H9 (cell line): ENCODE measurements at regions not wholly inside any gene's neighbourhood (a gene's known extent, or its start where the extent isn't known, plus 50 kb on each side); places are given as distances from the start of the nearest gene placed in this dataset.

Source experiments
- DNase-seq: peaks from one replicate; pipeline ENCODE4 v3.0.0-alpha.2; 2017
- H2AFZ ChIP-seq: one replicate; pipeline ENCODE4 v1.6.1; 2013; ENCODE audit warnings: mild to moderate bottlenecking, low read length, control low read depth, moderate library complexity
- H2AK5ac ChIP-seq: 2 replicates; pipeline ENCODE4 v1.6.1; 2013; ENCODE audit warnings: low read length, control low read depth, mixed read lengths; ENCODE audit not compliant: insufficient read length
- H2BK120ac ChIP-seq: one replicate; pipeline ENCODE4 v1.6.1; 2013; ENCODE audit warnings: low read depth, mild to moderate bottlenecking, low read length, control low read depth, inconsistent platforms; ENCODE audit not compliant: poor library complexity, severe bottlenecking
- H2BK12ac ChIP-seq: 2 replicates; pipeline ENCODE4 v1.6.1; 2013; ENCODE audit warnings: low read length, control low read depth, mixed read lengths, low read depth; ENCODE audit not compliant: insufficient read length
- H2BK15ac ChIP-seq: 2 replicates; pipeline ENCODE4 v1.6.1; 2013; ENCODE audit warnings: low read depth, low read length, control low read depth
- H2BK20ac ChIP-seq: one replicate; pipeline ENCODE4 v1.6.1; 2013; ENCODE audit warnings: low read depth, mild to moderate bottlenecking, low read length, control low read depth, inconsistent platforms; ENCODE audit not compliant: poor library complexity, severe bottlenecking
- H2BK5ac ChIP-seq: 2 replicates; pipeline ENCODE4 v1.6.1; 2013; ENCODE audit warnings: low read length, control low read depth, mixed read lengths; ENCODE audit not compliant: insufficient read length
- H3K14ac ChIP-seq: 2 replicates; pipeline ENCODE4 v1.6.1; 2013; ENCODE audit warnings: low read length, control low read depth; ENCODE audit not compliant: insufficient read depth
- H3K18ac ChIP-seq: 2 replicates; pipeline ENCODE4 v1.6.1; 2013; ENCODE audit warnings: low read depth, mild to moderate bottlenecking, mixed read lengths, low read length, control low read depth; ENCODE audit not compliant: insufficient read length
- H3K23ac ChIP-seq: 2 replicates; pipeline ENCODE4 v1.6.1; 2013; ENCODE audit warnings: low read length, control low read depth, mixed read lengths, low read depth; ENCODE audit not compliant: insufficient read length
- H3K23me2 ChIP-seq: 2 replicates; pipeline ENCODE4 v1.6.1; 2013; ENCODE audit warnings: low read depth, mild to moderate bottlenecking, mixed read lengths, low read length, control low read depth; ENCODE audit not compliant: insufficient read length, poor library complexity, severe bottlenecking
- H3K27ac ChIP-seq: 2 replicates; pipeline ENCODE4 v1.5.1; 2013; ENCODE audit warnings: low read length, control low read depth, mixed read lengths, low read depth; ENCODE audit not compliant: insufficient read length
- H3K27me3 ChIP-seq: 2 replicates; pipeline ENCODE4 v1.6.1; 2013; ENCODE audit warnings: low read length, control low read depth, inconsistent platforms; ENCODE audit not compliant: insufficient read depth
- H3K4ac ChIP-seq: 2 replicates; pipeline ENCODE4 v1.6.1; 2013; ENCODE audit warnings: low read depth, mild to moderate bottlenecking, control low read depth, inconsistent platforms, low read length, moderate library complexity
- H3K4me1 ChIP-seq: 2 replicates; pipeline ENCODE4 v1.6.1; 2013; ENCODE audit warnings: low read length, control low read depth, inconsistent platforms; ENCODE audit not compliant: insufficient read depth
- H3K4me2 ChIP-seq: 2 replicates; pipeline ENCODE4 v1.6.1; 2013; ENCODE audit warnings: low read length, control low read depth, mixed read lengths; ENCODE audit not compliant: insufficient read length, insufficient read depth
- H3K56ac ChIP-seq: 2 replicates; pipeline ENCODE4 v1.6.1; 2013; ENCODE audit warnings: low read depth, mild to moderate bottlenecking, mixed read lengths, low read length, control low read depth; ENCODE audit not compliant: insufficient read length
- H3K79me1 ChIP-seq: 2 replicates; pipeline ENCODE4 v1.6.1; 2013; ENCODE audit warnings: low read depth, mild to moderate bottlenecking, moderate library complexity, low read length, control low read depth, inconsistent platforms; ENCODE audit not compliant: insufficient read depth, poor library complexity, severe bottlenecking
- H3K79me2 ChIP-seq: 2 replicates; pipeline ENCODE4 v1.6.1; 2013; ENCODE audit warnings: low read length, control low read depth, inconsistent platforms; ENCODE audit not compliant: insufficient read depth
- H3K9ac ChIP-seq: 2 replicates; pipeline ENCODE4 v1.6.1; 2013; ENCODE audit warnings: low read length, control low read depth, mixed read lengths; ENCODE audit not compliant: insufficient read length; ENCODE audit errors: extremely low read depth
- H3K9me3 ChIP-seq: one replicate; pipeline ENCODE4 v1.6.1; 2013; ENCODE audit warnings: low read depth, low read length, inconsistent platforms; ENCODE audit not compliant: control insufficient read depth
- H3T11ph ChIP-seq: one replicate; pipeline ENCODE4 v1.6.1; 2013; ENCODE audit warnings: mild to moderate bottlenecking, low read length, control low read depth, inconsistent platforms
- H4K20me1 ChIP-seq: one replicate; pipeline ENCODE4 v1.6.1; 2013; ENCODE audit not compliant: control insufficient read depth, insufficient read length, insufficient read depth
- H4K5ac ChIP-seq: 2 replicates; pipeline ENCODE4 v1.6.1; 2013; ENCODE audit warnings: low read depth, mild to moderate bottlenecking, mixed read lengths, low read length, control low read depth; ENCODE audit not compliant: insufficient read length
- H4K8ac ChIP-seq: replicated peaks from 2 replicates; pipeline ENCODE4 v1.6.1; 2013; ENCODE audit warnings: low read length, control low read depth, mixed read lengths, low read depth; ENCODE audit not compliant: insufficient read length
- H4K91ac ChIP-seq: 2 replicates; pipeline ENCODE4 v1.6.1; 2013; ENCODE audit warnings: low read depth, mild to moderate bottlenecking, moderate library complexity, mixed read lengths, low read length, control low read depth; ENCODE audit not compliant: insufficient read length
- H3K27ac Mint-ChIP-seq, 3 experiments: 2 replicates in 2 of 3; 3 replicates in 1 of 3; pipeline ENCODE4 v1.8.0; 2020 to 2021; ENCODE audit warnings: mixed read lengths in 3 of 3, mild to moderate bottlenecking in 1 of 3, moderate library complexity in 1 of 3
- H3K27me3 Mint-ChIP-seq: 2 replicates; pipeline ENCODE4 v1.8.0; 2021; ENCODE audit warnings: low read depth, mild to moderate bottlenecking, moderate library complexity, mixed read lengths
- H3K36me3 Mint-ChIP-seq, 3 experiments: 2 replicates in 2 of 3; 3 replicates in 1 of 3; pipeline ENCODE4 v1.8.0; 2020 to 2021; ENCODE audit warnings: low read depth in 3 of 3, mixed read lengths in 3 of 3; ENCODE audit not compliant: insufficient read depth in 1 of 3
- H3K4me1 Mint-ChIP-seq, 2 experiments: 2 replicates each; pipeline ENCODE4 v1.8.0; 2020; ENCODE audit warnings: mixed read lengths in 2 of 2
- H3K4me3 Mint-ChIP-seq, 2 experiments: 2 replicates in 1 of 2; 3 replicates in 1 of 2; pipeline ENCODE4 v1.8.0; 2020 to 2021; ENCODE audit warnings: mild to moderate bottlenecking in 2 of 2, mixed read lengths in 2 of 2, moderate library complexity in 1 of 2
- H3K9me3 Mint-ChIP-seq, 2 experiments: 2 replicates in 1 of 2; 3 replicates in 1 of 2; pipeline ENCODE4 v1.8.0; 2020; ENCODE audit warnings: mild to moderate bottlenecking in 2 of 2, mixed read lengths in 2 of 2, moderate library complexity in 1 of 2
- WGBS: extraction: QIAGEN DNeasy Blood & Tissue Kit; methylation state at CpG from one replicate; pipeline ENCODE4 v1.1.7; 2013; ENCODE audit warnings: missing lambda C conversion rate, low lambda C conversion rate, mixed read lengths; ENCODE audit not compliant: insufficient read length; ENCODE audit errors: extremely low coverage; 5-methylcytosine and 5-hydroxymethylcytosine counted together
- TF ChIP-seq, protein P1 (sequence below): fragments of 200-600 bp; sonication (generic); conservative IDR thresholded peaks from 3 replicates; pipeline ENCODE4 v1.8.0; 2021; ENCODE audit warnings: antibody characterized with exemption, mild to moderate bottlenecking

- Histone ChIP-seq H3K14ac (no peak overlapping the region), H3K79me2 (no peaks in the 10 kb centered on the region), H2BK12ac (no peak overlapping the region), H3K4me1 (no peaks in the 10 kb centered on the region), H3K56ac (no peak overlapping the region), H2BK15ac (no peak overlapping the region), H2BK120ac (no peak overlapping the region), H2BK20ac (no peak overlapping the region), H3K4ac (no peak overlapping the region), H4K8ac (no peak overlapping the region), H3K18ac (no peak overlapping the region), H3K79me1 (no peaks in the 10 kb centered on the region), H3K9ac (no peak overlapping the region), H2BK5ac (no peak overlapping the region), H3K9me3 (no peaks in the 10 kb centered on the region), H3K27ac (no peak overlapping the region), H2AK5ac (no peak overlapping the region), H2AFZ (peak overlapping the region; percentile 51), H4K20me1 (no peaks in the 10 kb centered on the region), H3T11ph (no peak overlapping the region), H3K27me3 (no peaks in the 10 kb centered on the region), H4K5ac (no peak overlapping the region), H3K4me2 (peak overlapping the region; percentile 2), H3K23ac (no peak overlapping the region), H3K23me2 (no peaks in the 10 kb centered on the region), H4K91ac (no peak overlapping the region)
- DNase-seq = no peak
- WGBS = no CpG with 5 or more reads among the region's 1 CpG
- Mint-ChIP-seq H3K36me3 (no peaks in the 10 kb centered on the region), H3K27me3 (peaks cover 2% of the 10 kb centered on the region; the same call in 1 of the 2 replicates), H3K9me3 (no peaks in the 10 kb centered on the region), H3K4me1 (peaks cover 6 to 8% of the 10 kb centered on the region in 2 experiments; a peak in 2 of 4 replicates), H3K4me3 (no peak overlapping the region), H3K27ac (no peak overlapping the region)
- TF ChIP-seq, protein P1, sequence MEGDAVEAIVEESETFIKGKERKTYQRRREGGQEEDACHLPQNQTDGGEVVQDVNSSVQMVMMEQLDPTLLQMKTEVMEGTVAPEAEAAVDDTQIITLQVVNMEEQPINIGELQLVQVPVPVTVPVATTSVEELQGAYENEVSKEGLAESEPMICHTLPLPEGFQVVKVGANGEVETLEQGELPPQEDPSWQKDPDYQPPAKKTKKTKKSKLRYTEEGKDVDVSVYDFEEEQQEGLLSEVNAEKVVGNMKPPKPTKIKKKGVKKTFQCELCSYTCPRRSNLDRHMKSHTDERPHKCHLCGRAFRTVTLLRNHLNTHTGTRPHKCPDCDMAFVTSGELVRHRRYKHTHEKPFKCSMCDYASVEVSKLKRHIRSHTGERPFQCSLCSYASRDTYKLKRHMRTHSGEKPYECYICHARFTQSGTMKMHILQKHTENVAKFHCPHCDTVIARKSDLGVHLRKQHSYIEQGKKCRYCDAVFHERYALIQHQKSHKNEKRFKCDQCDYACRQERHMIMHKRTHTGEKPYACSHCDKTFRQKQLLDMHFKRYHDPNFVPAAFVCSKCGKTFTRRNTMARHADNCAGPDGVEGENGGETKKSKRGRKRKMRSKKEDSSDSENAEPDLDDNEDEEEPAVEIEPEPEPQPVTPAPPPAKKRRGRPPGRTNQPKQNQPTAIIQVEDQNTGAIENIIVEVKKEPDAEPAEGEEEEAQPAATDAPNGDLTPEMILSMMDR = no peak
Measured at GRCh38 chr18:54718408-54718773, 109.9 kb upstream of the RAB27B start.
